HCT116 (cell line): ENCODE measurements at regions not wholly inside any gene's neighbourhood (a gene's known extent, or its start where the extent isn't known, plus 50 kb on each side); places are given as distances from the start of the nearest gene placed in this dataset.

ENCODE experiments used
- ATAC-seq: fragments of 200-7000 bp; cut with Tn5 transposase; 2 replicates; pipeline ENCODE4 v1.9.1; 2020; ENCODE audit warnings: mild to moderate bottlenecking, moderate library complexity
- BruUV-seq: library from RNA; stranded (reverse); fragments of 400-500 nt; replicated peaks from 2 replicates; lab custom pipeline; 2021; lab: Mats Ljungman, UMichigan
- CTCF ChIA-PET: fragments of 300-600 bp; sonication (Branson Sonifier 250); formaldehyde crosslinking; loops from one replicate; lab custom pipeline; 2021; ENCODE audit warnings: antibody characterized with exemption; lab: Charles Lee
- POLR2A ChIA-PET: fragments of 300-600, 350-600 bp; sonication (Branson Sonifier 250); formaldehyde crosslinking; loops from one replicate; lab custom pipeline; 2021; ENCODE audit warnings: antibody characterized with exemption; lab: Charles Lee
- RAD21 ChIA-PET, 2 experiments: fragments of 300-600 bp; sonication (Branson Sonifier 250); formaldehyde crosslinking; loops; one replicate each; lab custom pipeline; 2023; ENCODE audit warnings: low total read pairs in 2 of 2; ENCODE audit not compliant: uncharacterized antibody in 2 of 2, unreplicated experiment in 2 of 2, low non-redundant PET in 1 of 2; lab: Charles Lee
- DNase-seq: peaks from one replicate; pipeline ENCODE4 v3.0.0-alpha.2; 2010; ENCODE audit warnings: low read depth, low spot score
- H2AFZ ChIP-seq: fragments of 200-600 bp; shearing (Covaris generic), sonication (generic); 2 replicates; pipeline ENCODE4 v1.6.1; 2017; ENCODE audit warnings: low read depth, mixed run types, mixed read lengths, antibody characterized with exemption, low read length; ENCODE audit not compliant: poor library complexity, severe bottlenecking
- H3K27ac ChIP-seq: 2 replicates; pipeline ENCODE4 v1.5.1; 2012; ENCODE audit warnings: low read depth, low read length
- H3K27me3 ChIP-seq: fragments of 200-600 bp; sonication (generic); 2 replicates; pipeline ENCODE4 v1.6.1; 2016; ENCODE audit warnings: mixed run types, low read length, mixed read lengths; ENCODE audit not compliant: insufficient read depth
- H3K36me3 ChIP-seq, 2 experiments: fragments of 200-500 bp in 1 of 2; fragments of 200-600 bp in 1 of 2; sonication (Bioruptor generic) in 1 of 2; sonication (generic) in 1 of 2; 2 replicates each; pipeline versions ENCODE4 v1.5.1 to v1.6.1; 2014 to 2016; ENCODE audit warnings: low read length in 2 of 2, inconsistent platforms in 1 of 2, mixed read lengths in 1 of 2, mixed run types in 1 of 2; ENCODE audit not compliant: insufficient read depth in 2 of 2, control insufficient read depth in 1 of 2
- H3K4me1 ChIP-seq, 2 experiments: fragments of 200-600 bp in 1 of 2; sonication (generic) in 1 of 2; 2 replicates each; pipeline versions ENCODE4 v1.5.1 to v1.6.1; 2012 to 2017; ENCODE audit warnings: low read length in 2 of 2, inconsistent platforms in 1 of 2, mild to moderate bottlenecking in 1 of 2, mixed read lengths in 1 of 2, mixed run types in 1 of 2, moderate library complexity in 1 of 2; ENCODE audit not compliant: insufficient read depth in 2 of 2, control insufficient read depth in 1 of 2
- H3K4me2 ChIP-seq: fragments of 200-600 bp; sonication (generic); 2 replicates; pipeline ENCODE4 v1.6.1; 2017; ENCODE audit warnings: mixed run types, low read length, mixed read lengths
- H3K4me3 ChIP-seq, 2 experiments: fragments of 200-600 bp in 1 of 2; sonication (generic) in 1 of 2; replicated peaks in 1 of 2; 2 replicates each; pipeline ENCODE4 v1.5.1; 2011 to 2016; ENCODE audit warnings: low read length in 2 of 2, control low read depth in 1 of 2, low read depth in 1 of 2, mild to moderate bottlenecking in 1 of 2, mixed read lengths in 1 of 2, mixed run types in 1 of 2
- H3K79me2 ChIP-seq: fragments of 200-600 bp; sonication (generic); 2 replicates; pipeline ENCODE4 v1.6.1; 2017; ENCODE audit warnings: mild to moderate bottlenecking, mixed run types, low read length, moderate library complexity, mixed read lengths; ENCODE audit not compliant: insufficient read depth
- H3K9ac ChIP-seq: fragments of 200-600 bp; sonication (generic); 2 replicates; pipeline ENCODE4 v1.6.1; 2016; ENCODE audit warnings: low read length, mixed read lengths
- H3K9me2 ChIP-seq: fragments of 200-600 bp; sonication (generic), shearing (Covaris generic); 2 replicates; pipeline ENCODE4 v1.6.1; 2017; ENCODE audit warnings: mixed run types, mild to moderate bottlenecking, moderate library complexity; ENCODE audit not compliant: insufficient read depth
- H3K9me3 ChIP-seq, 2 experiments: fragments of 200-500 bp in 1 of 2; fragments of 200-600 bp in 1 of 2; sonication (Bioruptor generic) in 1 of 2; sonication (generic) in 1 of 2; 2 replicates each; pipeline ENCODE4 v1.6.1; 2014 to 2017; ENCODE audit warnings: low read length in 2 of 2, mixed read lengths in 2 of 2, inconsistent platforms in 1 of 2, low read depth in 1 of 2, mild to moderate bottlenecking in 1 of 2, mixed run types in 1 of 2, moderate library complexity in 1 of 2; ENCODE audit not compliant: control insufficient read depth in 1 of 2, insufficient read depth in 1 of 2
- H4K20me1 ChIP-seq: fragments of 200-600 bp; sonication (generic), shearing (Covaris generic); 2 replicates; pipeline ENCODE4 v1.6.1; 2017; ENCODE audit warnings: mixed run types, mild to moderate bottlenecking, moderate library complexity; ENCODE audit not compliant: insufficient read depth
- ATF3 ChIP-seq: IDR thresholded peaks from 2 replicates; pipeline ENCODE4 v1.6.1; 2012
- CBX3 ChIP-seq: IDR thresholded peaks from 2 replicates; pipeline ENCODE4 v1.6.1; 2012; ENCODE audit warnings: low read depth
- EGR1 ChIP-seq: IDR thresholded peaks from 2 replicates; pipeline ENCODE4 v1.6.1; 2012; ENCODE audit warnings: low read depth
- ELF1 ChIP-seq: IDR thresholded peaks from 2 replicates; pipeline ENCODE4 v1.6.1; 2012; ENCODE audit warnings: low read depth, borderline replicate concordance
- EZH2 ChIP-seq: fragments of 200-600 bp; sonication (generic); IDR thresholded peaks from 2 replicates; pipeline ENCODE4 v1.6.1; 2017; ENCODE audit warnings: antibody characterized with exemption, mixed run types
- FOSL1 ChIP-seq: IDR thresholded peaks from 2 replicates; pipeline ENCODE4 v1.6.1; 2012; ENCODE audit warnings: low read depth
- JUND ChIP-seq: IDR thresholded peaks from 2 replicates; pipeline ENCODE4 v1.6.1; 2012
- MAX ChIP-seq: IDR thresholded peaks from 2 replicates; pipeline ENCODE4 v1.6.1; 2012
- POLR2AphosphoS5 ChIP-seq: IDR thresholded peaks from 2 replicates; pipeline ENCODE4 v1.6.1; 2011; ENCODE audit warnings: mild to moderate bottlenecking, low read depth, low read length, moderate library complexity
- REST ChIP-seq: IDR thresholded peaks from 2 replicates; pipeline ENCODE4 v1.6.1; 2012; ENCODE audit warnings: low read depth
- SIN3A ChIP-seq: IDR thresholded peaks from 2 replicates; pipeline ENCODE4 v1.6.1; 2012; ENCODE audit warnings: low read depth
- SRF ChIP-seq: IDR thresholded peaks from 2 replicates; pipeline ENCODE4 v1.6.1; 2012; ENCODE audit warnings: low read depth
- TCF7L2 ChIP-seq: IDR thresholded peaks from 2 replicates; pipeline ENCODE4 v1.7.0; 2011; ENCODE audit warnings: borderline replicate concordance, inconsistent platforms; ENCODE audit not compliant: insufficient read depth, insufficient read length; ENCODE audit errors: extremely low read depth
- YY1 ChIP-seq: IDR thresholded peaks from 2 replicates; pipeline ENCODE4 v1.6.1; 2011; ENCODE audit warnings: low read length, low read depth, moderate library complexity, mild to moderate bottlenecking; ENCODE audit not compliant: insufficient replicate concordance; ENCODE audit errors: extremely low read depth
- ZBTB33 ChIP-seq: IDR thresholded peaks from 2 replicates; pipeline ENCODE4 v1.6.1; 2011; ENCODE audit warnings: mild to moderate bottlenecking, low read length, moderate library complexity; ENCODE audit not compliant: insufficient replicate concordance; ENCODE audit errors: extremely low read depth
- ZNF274 ChIP-seq: fragments of 200-500 bp; sonication (Bioruptor generic); IDR thresholded peaks from 2 replicates; pipeline ENCODE4 v1.6.1; 2014; ENCODE audit warnings: mild to moderate bottlenecking, low read depth, low read length, inconsistent platforms
- intact Hi-C: fragments of 100-400 bp; cut with micrococcal nuclease; formaldehyde crosslinking; loops from 2 replicates; pipeline ENCODE4 v1.10.0; 2022

GRCh38 chr5:98173334-98173733 is 600.1 kb upstream of the RGMB start:
- H3K36me3 ChIP-seq, result no peaks in the 10 kb centered on the region
- intact Hi-C loops, result no loop called here
- no peak for DNase-seq
- no peak overlapping the region for H3K9ac ChIP-seq
- H3K9me2 ChIP-seq, result no peaks in the 10 kb centered on the region
- no peaks in the 10 kb centered on the region for H3K79me2 ChIP-seq
- no peak overlapping the region for H3K4me3 ChIP-seq
- H3K9me3 ChIP-seq, result no peaks in the 10 kb centered on the region
- H3K4me1 ChIP-seq, result no peaks in the 10 kb centered on the region
- H3K27ac ChIP-seq, result no peak overlapping the region
- no TSS peak for BruUV-seq
- no peaks in the 10 kb centered on the region for H3K27me3 ChIP-seq
- ChIA-PET CTCF (no interaction called here), RAD21 (no interaction called here), POLR2A (no interaction called here)
- H4K20me1 ChIP-seq, result no peaks in the 10 kb centered on the region; the same call in 1 of the 2 replicates
- ATAC-seq, result no peak
- H2AFZ ChIP-seq, result no peak overlapping the region
- no peak overlapping the region for H3K4me2 ChIP-seq
- TF ChIP-seq TCF7L2 (no peak), SIN3A (no peak), CBX3 (no peak), ATF3 (no peak), REST (no peak), EZH2 (no peak), POLR2AphosphoS5 (no peak), ZNF274 (no peak), SRF (no peak), EGR1 (no peak), JUND (no peak), ZBTB33 (no peak), FOSL1 (no peak), YY1 (no peak), MAX (no peak), ELF1 (no peak)
